Gastrocnemius medialis (tissue), 4 donors: ENCODE measurements at regions not wholly inside any gene's neighbourhood (a gene's known extent, or its start where the extent isn't known, plus 50 kb on each side); places are given as distances from the start of the nearest gene placed in this dataset.

ENCODE experiments used
- CTCF ChIP-seq, 5 experiments: fragments of 450-650 bp in 3 of 5; fragments of 200-600 bp in 2 of 5; sonication (generic) in 2 of 5; IDR thresholded peaks in 4 of 5; conservative IDR thresholded peaks in 1 of 5; 1 replicate in 4 of 5; 2 replicates in 1 of 5; pipeline ENCODE4 v1.5.1; 2016 to 2019; ENCODE audit warnings: antibody characterized with exemption in 5 of 5, mild to moderate bottlenecking in 3 of 5, moderate library complexity in 3 of 5
- POLR2A ChIP-seq, 2 donors: fragments of 450-650 bp; IDR thresholded peaks; one replicate each; pipeline ENCODE4 v1.6.1; 2017; ENCODE audit warnings: antibody characterized with exemption in 2 of 2, mild to moderate bottlenecking in 2 of 2, moderate library complexity in 2 of 2

GRCh38 chr10:65555192-65555591 lies 1370.6 kb upstream of the LRRTM3 start:
- no peak for TF ChIP-seq POLR2A (IDR thresholded peaks at IDR 0.05)
- TF ChIP-seq CTCF (IDR thresholded peaks at IDR 0.05 in 4 of 5, conservative IDR thresholded peaks at IDR 0.05 in 1 of 5), result no peak
